HEK293T (cell line): ENCODE measurements at regions not wholly inside any gene's neighbourhood (a gene's known extent, or its start where the extent isn't known, plus 50 kb on each side); places are given as distances from the start of the nearest gene placed in this dataset.

Source experiments
- CTCF ChIA-PET: fragments of 350-600 bp; formaldehyde crosslinking; extraction: SDS; loops from one replicate; lab custom pipeline; 2021; ENCODE audit warnings: antibody characterized with exemption, inconsistent platforms; lab: Yijun Ruan, JAX
- POLR2A ChIA-PET: fragments of 350-600 bp; formaldehyde crosslinking; extraction: SDS; loops from one replicate; lab custom pipeline; 2020; ENCODE audit warnings: antibody characterized with exemption, inconsistent platforms; lab: Yijun Ruan, JAX
- DNase-seq: peaks from one replicate; pipeline ENCODE4 v3.0.0; 2012; ENCODE audit warnings: mixed read lengths; ENCODE audit errors: extremely low spot score
- ARNT ChIP-seq: fragments of 450-650 bp; IDR thresholded peaks from 2 replicates; pipeline ENCODE4 v1.6.1; 2017; ENCODE audit warnings: mild to moderate bottlenecking
- BHLHE40 ChIP-seq: fragments of 450-650 bp; IDR thresholded peaks from 2 replicates; pipeline ENCODE4 v1.6.1; 2016; ENCODE audit warnings: mild to moderate bottlenecking, moderate library complexity, borderline replicate concordance
- CTBP1 ChIP-seq: fragments of 450-650 bp; IDR thresholded peaks from 2 replicates; pipeline ENCODE4 v1.6.1; 2016; ENCODE audit warnings: borderline replicate concordance
- ELF4 ChIP-seq: fragments of 450-650 bp; IDR thresholded peaks from 2 replicates; pipeline ENCODE4 v1.6.1; 2017; ENCODE audit warnings: antibody characterized with exemption
- FOXA1 ChIP-seq: fragments of 450-650 bp; IDR thresholded peaks from 2 replicates; pipeline ENCODE4 v1.6.1; 2016; ENCODE audit warnings: mild to moderate bottlenecking
- FOXK2 ChIP-seq: fragments of 450-650 bp; IDR thresholded peaks from 2 replicates; pipeline ENCODE4 v1.6.1; 2016; ENCODE audit warnings: mild to moderate bottlenecking
- FOXM1 ChIP-seq: fragments of 450-650 bp; IDR thresholded peaks from 2 replicates; pipeline ENCODE4 v1.6.1; 2017; ENCODE audit warnings: mild to moderate bottlenecking, borderline replicate concordance
- HDGF ChIP-seq: fragments of 450-650 bp; IDR thresholded peaks from 2 replicates; pipeline ENCODE4 v1.6.1; 2017; ENCODE audit warnings: antibody characterized with exemption, borderline replicate concordance
- L3MBTL2 ChIP-seq: fragments of 450-650 bp; conservative IDR thresholded peaks from 2 replicates; pipeline ENCODE4 v1.6.1; 2016; ENCODE audit warnings: mild to moderate bottlenecking
- LEF1 ChIP-seq: fragments of 450-650 bp; IDR thresholded peaks from 2 replicates; pipeline ENCODE4 v1.6.1; 2017; ENCODE audit warnings: mild to moderate bottlenecking, borderline replicate concordance
- NFRKB ChIP-seq: fragments of 450-650 bp; IDR thresholded peaks from 2 replicates; pipeline ENCODE4 v1.6.1; 2016; ENCODE audit warnings: mild to moderate bottlenecking, moderate library complexity
- PKNOX1 ChIP-seq: fragments of 450-650 bp; IDR thresholded peaks from 2 replicates; pipeline ENCODE4 v1.6.1; 2016
- SP1 ChIP-seq: fragments of 450-650 bp; IDR thresholded peaks from 2 replicates; pipeline ENCODE4 v1.6.1; 2017
- SUZ12 ChIP-seq: fragments of 450-650 bp; IDR thresholded peaks from 2 replicates; pipeline ENCODE4 v1.6.1; 2016; ENCODE audit warnings: mild to moderate bottlenecking
- TARDBP ChIP-seq: fragments of 450-650 bp; IDR thresholded peaks from 2 replicates; pipeline ENCODE4 v1.6.1; 2016
- ZNF384 ChIP-seq: fragments of 450-650 bp; IDR thresholded peaks from 2 replicates; pipeline ENCODE4 v1.6.1; 2016

GRCh38 chr4:31327031-31327430 is 606.9 kb downstream of the PCDH7 start:
- POLR2A ChIA-PET: no interaction called here
- CTCF ChIA-PET: no interaction called here
- TF ChIP-seq LEF1 (no peak), CTBP1 (no peak), FOXK2 (no peak), L3MBTL2 (no peak), NFRKB (no peak), ELF4 (no peak), FOXA1 (no peak), PKNOX1 (no peak)
- no peak for DNase-seq

- no peak for TF ChIP-seq SP1
- no peak for TF ChIP-seq FOXA1
- no peak for TF ChIP-seq L3MBTL2
- TF ChIP-seq HDGF: no peak
- no peak for TF ChIP-seq CTBP1
- no peak for TF ChIP-seq PKNOX1
- TF ChIP-seq SUZ12: no peak
- no peak for TF ChIP-seq FOXK2
- TF ChIP-seq ARNT: no peak
- no peak for TF ChIP-seq FOXM1
- no peak for TF ChIP-seq ZNF384
- no peak for DNase-seq
- ChIA-PET POLR2A (no interaction called here), CTCF (no interaction called here)
Measured at GRCh38 chr4:31328932-31329331, 608.8 kb downstream of the PCDH7 start.

- CTCF ChIA-PET: no interaction called here
- POLR2A ChIA-PET: no interaction called here
- TF ChIP-seq HDGF: no peak
- TF ChIP-seq CTBP1: no peak
- no peak for TF ChIP-seq ELF4
- DNase-seq: no peak
Measured at GRCh38 chr4:31334086-31334910, 614.1 kb downstream of the PCDH7 start.

- TF ChIP-seq ZNF384 (no peak), SUZ12 (no peak), FOXK2 (no peak), LEF1 (no peak), CTBP1 (no peak), L3MBTL2 (no peak), PKNOX1 (no peak), SP1 (no peak), ARNT (no peak), FOXA1 (no peak), FOXM1 (no peak), TARDBP (no peak), NFRKB (no peak), HDGF (no peak), BHLHE40 (no peak), ELF4 (no peak)
- ChIA-PET POLR2A (no interaction called here), CTCF (no interaction called here)
- no peak for DNase-seq
Measured at GRCh38 chr4:31338000-31338399, 617.8 kb downstream of the PCDH7 start.

- POLR2A ChIA-PET: no interaction called here
- peak; percentile 65 for TF ChIP-seq PKNOX1
- TF ChIP-seq BHLHE40: no peak
- CTCF ChIA-PET: interaction anchor here (0.6 kb wide), 1 partner anchor 59 kb away, joined by 3 read pairs; no protein-coding TSS in a partner anchor
- DNase-seq: no peak
Measured at GRCh38 chr4:31341601-31342359, 621.6 kb downstream of the PCDH7 start.

GRCh38 chr4:31343061-31343460 is 622.9 kb downstream of the PCDH7 start:
- DNase-seq: no peak
- TF ChIP-seq ELF4 (no peak), ZNF384 (no peak), BHLHE40 (no peak), SUZ12 (no peak), FOXM1 (no peak), ARNT (no peak), FOXK2 (no peak), TARDBP (no peak), FOXA1 (no peak), PKNOX1 (no peak), L3MBTL2 (no peak), HDGF (no peak), SP1 (no peak), NFRKB (no peak), CTBP1 (no peak), LEF1 (no peak)
- POLR2A ChIA-PET: no interaction called here
- CTCF ChIA-PET: interaction anchor here (0.9 kb wide), 1 partner anchor 809 kb away, joined by 8 read pairs; no protein-coding TSS in a partner anchor
